ENCODE measurements at regions not wholly inside any gene's neighbourhood (a gene's known extent, or its start where the extent isn't known, plus 50 kb on each side); places are given as distances from the start of the nearest gene placed in this dataset.

DNA sequence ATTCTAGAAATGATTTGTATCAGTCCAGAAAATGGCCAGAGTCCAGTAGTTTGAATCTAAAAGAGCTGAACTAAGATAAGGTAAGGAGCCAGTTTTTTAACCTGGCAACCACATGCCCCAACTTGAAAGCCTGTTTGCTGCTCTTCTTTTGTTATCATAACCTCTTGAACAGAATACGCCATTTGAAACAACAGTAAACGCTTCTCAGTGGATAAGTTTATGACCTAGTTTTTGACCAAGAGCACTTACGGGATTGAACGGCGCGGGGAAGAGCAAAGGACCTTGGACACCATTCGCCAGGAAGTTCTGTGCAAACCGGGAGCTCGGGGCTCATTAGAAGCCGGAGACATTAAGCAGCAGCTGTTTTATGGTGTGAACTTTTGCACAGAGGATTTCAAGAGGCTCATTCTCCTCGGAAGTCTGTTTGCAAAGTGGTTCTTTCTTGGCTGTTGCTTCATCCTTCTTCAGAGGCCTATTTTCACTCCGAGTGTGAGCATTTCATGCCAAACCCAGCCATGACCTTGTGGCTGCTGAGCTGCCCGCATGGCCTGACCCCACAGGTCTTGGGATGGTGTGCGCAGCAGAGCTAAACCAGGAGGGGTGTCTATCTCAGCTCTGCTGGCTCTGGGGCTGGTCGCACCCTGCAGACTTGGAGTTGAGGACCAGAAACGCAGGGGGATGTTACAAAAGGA, 215.1 kb downstream of the SOX4 start:
- Histone ChIP-seq H3K4me3 (ENCODE audit: control extremely low read depth in 1 of 5, extremely low read depth in 1 of 5, insufficient read depth in 1 of 5, low read depth in 2 of 5, low read length in 4 of 5) (no peak overlapping the region), H3K36me3 (replicated peaks in 1 of 2; ENCODE audit: control extremely low read depth in 1 of 2, control insufficient read depth in 1 of 2, extremely low read depth in 1 of 2, insufficient read depth in 2 of 2, low read length in 1 of 2) (no peaks in the 10 kb centered on the region), H3K9me3 (ENCODE audit: control extremely low read depth in 1 of 3, control insufficient read depth in 2 of 3, insufficient read depth in 1 of 3, low read length in 2 of 3) (no peaks in the 10 kb centered on the region), H3K27me3 (replicated peaks in 1 of 4; ENCODE audit: control extremely low read depth in 1 of 4, control insufficient read depth in 3 of 4, insufficient read depth in 4 of 4, low read length in 3 of 4) (no peaks in the 10 kb centered on the region), H3K4me2 (replicated peaks; ENCODE audit: low read depth, low read length, poor library complexity, severe bottlenecking) (no peak overlapping the region), H4K20me1 (ENCODE audit: control insufficient read depth, insufficient read depth, low read length, poor library complexity, severe bottlenecking) (no peaks in the 10 kb centered on the region), H2AFZ (ENCODE audit: insufficient read depth, low read depth, low read length, poor library complexity, severe bottlenecking) (no peak overlapping the region), H3K4me1 (ENCODE audit: control insufficient read depth in 2 of 2, insufficient read depth in 2 of 2, low read length in 2 of 2) (no peaks in the 10 kb centered on the region), H3K79me2 (ENCODE audit: control insufficient read depth, insufficient read depth, low read length) (no peaks in the 10 kb centered on the region), H3K27ac (ENCODE audit: low read length in 2 of 2) (no peak overlapping the region), H3K9ac (ENCODE audit: low read length) (no peak overlapping the region)
- 94% methylated on average over 16 of the region's 16 CpGs for WGBS (ENCODE audit: insufficient coverage)
- no peak overlapping the region for H3K4me3 Mint-ChIP-seq
- TF ChIP-seq EZH2 (IDR thresholded peaks at IDR 0.05; ENCODE audit: borderline replicate concordance, insufficient read depth, low read depth, low read length, poor library complexity, severe bottlenecking) = no peak
- TF ChIP-seq, protein P1, sequence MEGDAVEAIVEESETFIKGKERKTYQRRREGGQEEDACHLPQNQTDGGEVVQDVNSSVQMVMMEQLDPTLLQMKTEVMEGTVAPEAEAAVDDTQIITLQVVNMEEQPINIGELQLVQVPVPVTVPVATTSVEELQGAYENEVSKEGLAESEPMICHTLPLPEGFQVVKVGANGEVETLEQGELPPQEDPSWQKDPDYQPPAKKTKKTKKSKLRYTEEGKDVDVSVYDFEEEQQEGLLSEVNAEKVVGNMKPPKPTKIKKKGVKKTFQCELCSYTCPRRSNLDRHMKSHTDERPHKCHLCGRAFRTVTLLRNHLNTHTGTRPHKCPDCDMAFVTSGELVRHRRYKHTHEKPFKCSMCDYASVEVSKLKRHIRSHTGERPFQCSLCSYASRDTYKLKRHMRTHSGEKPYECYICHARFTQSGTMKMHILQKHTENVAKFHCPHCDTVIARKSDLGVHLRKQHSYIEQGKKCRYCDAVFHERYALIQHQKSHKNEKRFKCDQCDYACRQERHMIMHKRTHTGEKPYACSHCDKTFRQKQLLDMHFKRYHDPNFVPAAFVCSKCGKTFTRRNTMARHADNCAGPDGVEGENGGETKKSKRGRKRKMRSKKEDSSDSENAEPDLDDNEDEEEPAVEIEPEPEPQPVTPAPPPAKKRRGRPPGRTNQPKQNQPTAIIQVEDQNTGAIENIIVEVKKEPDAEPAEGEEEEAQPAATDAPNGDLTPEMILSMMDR (IDR thresholded peaks at IDR 0.05) = no peak
- no peaks in the 10 kb centered on the region for H3K27me3 Mint-ChIP-seq
- intact Hi-C loops (cut with micrococcal nuclease) = no loop called here
- no peaks in the 10 kb centered on the region for H3K4me1 Mint-ChIP-seq
- no peak for ATAC-seq (ENCODE audit: low read depth)
- DNase-seq = no peak
- CTCF ChIA-PET = no interaction called here
- H3K27ac Mint-ChIP-seq = no peak overlapping the region
- POLR2A ChIA-PET = no interaction called here
- H3K9me3 Mint-ChIP-seq (ENCODE audit: insufficient read depth) = no peaks in the 10 kb centered on the region

GRCh38 chr6:21811484-21811883, 217.9 kb downstream of the SOX4 start:
- WGBS (ENCODE audit: insufficient coverage) = 97% methylated on average over 3 of the region's 4 CpGs

More at GRCh38 chr6:21811484-21811883, 217.9 kb downstream of the SOX4 start:
- no peak overlapping the region for H3K27ac ChIP-seq (ENCODE audit: low read length in 2 of 2)
- Mint-ChIP-seq H3K27ac (no peak overlapping the region), H3K27me3 (no peaks in the 10 kb centered on the region), H3K9me3 (ENCODE audit: insufficient read depth) (no peaks in the 10 kb centered on the region), H3K4me1 (no peaks in the 10 kb centered on the region), H3K4me3 (no peak overlapping the region)
- H3K4me3 ChIP-seq (ENCODE audit: control extremely low read depth in 1 of 5, extremely low read depth in 1 of 5, insufficient read depth in 1 of 5, low read depth in 2 of 5, low read length in 4 of 5) = no peak overlapping the region
- no peaks in the 10 kb centered on the region for H3K27me3 ChIP-seq (replicated peaks in 1 of 4; ENCODE audit: control extremely low read depth in 1 of 4, control insufficient read depth in 3 of 4, insufficient read depth in 4 of 4, low read length in 3 of 4)
- H3K79me2 ChIP-seq (ENCODE audit: control insufficient read depth, insufficient read depth, low read length) = no peaks in the 10 kb centered on the region
- intact Hi-C loops (cut with micrococcal nuclease) = no loop called here
- no peak overlapping the region for H3K9ac ChIP-seq (ENCODE audit: low read length)
- H2AFZ ChIP-seq (ENCODE audit: insufficient read depth, low read depth, low read length, poor library complexity, severe bottlenecking) = no peak overlapping the region
- H3K9me3 ChIP-seq (ENCODE audit: control extremely low read depth in 1 of 3, control insufficient read depth in 2 of 3, insufficient read depth in 1 of 3, low read length in 2 of 3) = no peaks in the 10 kb centered on the region
- H3K4me1 ChIP-seq (ENCODE audit: control insufficient read depth in 2 of 2, insufficient read depth in 2 of 2, low read length in 2 of 2) = no peaks in the 10 kb centered on the region
- TF ChIP-seq EZH2 (IDR thresholded peaks at IDR 0.05; ENCODE audit: borderline replicate concordance, insufficient read depth, low read depth, low read length, poor library complexity, severe bottlenecking) = no peak
- TF ChIP-seq, protein P1 (IDR thresholded peaks at IDR 0.05) = no peak
- H3K36me3 ChIP-seq (replicated peaks in 1 of 2; ENCODE audit: control extremely low read depth in 1 of 2, control insufficient read depth in 1 of 2, extremely low read depth in 1 of 2, insufficient read depth in 2 of 2, low read length in 1 of 2) = no peaks in the 10 kb centered on the region
- no peaks in the 10 kb centered on the region for H4K20me1 ChIP-seq (ENCODE audit: control insufficient read depth, insufficient read depth, low read length, poor library complexity, severe bottlenecking)
- no peak for DNase-seq
- ATAC-seq (ENCODE audit: low read depth) = no peak
- no peak overlapping the region for H3K4me2 ChIP-seq (replicated peaks; ENCODE audit: low read depth, low read length, poor library complexity, severe bottlenecking)
- ChIA-PET POLR2A (no interaction called here), CTCF (no interaction called here)

Measured in B cell (primary cell).